ENCODE measurements at regions not wholly inside any gene's neighbourhood (a gene's known extent, or its start where the extent isn't known, plus 50 kb on each side); places are given as distances from the start of the nearest gene placed in this dataset.

DNA sequence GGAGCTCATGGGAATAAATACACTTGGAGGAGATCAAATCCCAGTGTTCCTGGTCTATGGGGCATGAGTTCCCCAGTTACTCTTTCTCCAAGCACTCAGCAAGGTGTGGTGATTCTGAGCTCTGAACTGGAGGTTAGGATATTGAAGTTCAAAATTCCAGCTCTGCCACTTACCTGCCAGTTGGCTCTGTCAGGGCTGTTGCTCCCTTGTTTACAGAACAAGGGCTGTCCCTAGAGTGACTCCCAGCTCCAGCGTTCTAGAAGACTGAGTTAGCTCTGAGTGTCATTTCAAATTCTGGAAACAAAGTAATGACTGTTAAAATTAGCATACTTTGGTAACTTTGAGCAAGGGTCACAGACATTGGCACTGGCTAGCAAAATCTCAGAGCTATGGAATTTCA, 69.7 kb upstream of the ZBED5 start:
- WGBS, 2 experiments (ENCODE audit: extremely low coverage in 1 of 2, insufficient coverage in 1 of 2, insufficient read length in 1 of 2, insufficient replicate concordance in 2 of 2, low coverage in 1 of 2, low lambda C conversion rate in 2 of 2, missing lambda C conversion rate in 1 of 2): 75% methylated on average over 1 of the region's 1 CpG; no CpG with 5 or more reads in 1 of the 2 experiments
- H3K4me2 ChIP-seq (ENCODE audit: insufficient read depth in 1 of 2, low read depth in 2 of 2, low read length in 2 of 2): no peak overlapping the region
- no peak overlapping the region for H3K14ac ChIP-seq (ENCODE audit: insufficient read length)
- no peak overlapping the region for H2BK20ac ChIP-seq (ENCODE audit: low read length)
- no peak overlapping the region for H2BK12ac ChIP-seq (ENCODE audit: low read depth, low read length)
- H3K27me3 ChIP-seq (replicated peaks in 1 of 4; ENCODE audit: control insufficient read depth in 3 of 4, extremely low read depth in 1 of 4, insufficient read depth in 3 of 4, low read length in 3 of 4): peaks cover 0 to 11% (median 10%) of the 10 kb centered on the region in 4 experiments; a peak in 5 of 7 replicates
- DNase-seq (ENCODE audit: low read depth in 1 of 2, low spot score in 2 of 2) (no peak), FAIRE-seq (no peak)
- no peak overlapping the region for H3K4me3 ChIP-seq (ENCODE audit: extremely low read depth in 1 of 4, insufficient read depth in 2 of 4, low read depth in 3 of 4, low read length in 4 of 4)
- 0 out of 2 replicates have a peak overlapping the region, but pooled peaks have one; percentile 18 for H2AFZ ChIP-seq (ENCODE audit: low read length)
- H3K56ac ChIP-seq (replicated peaks; ENCODE audit: insufficient read length, low read depth, low read length): no peak overlapping the region
- ChIA-PET CTCF (ENCODE audit: partially characterized antibody) (interaction anchor here (0.6 to 3.0 kb wide), 9 partner anchors 9 to 871 kb away, joined by 3 to 11 read pairs (median 5); partner anchors contain the start of gene EIF4G2), POLR2A (ENCODE audit: partially characterized antibody) (interaction anchor here (0.6 to 4.4 kb wide), 8 partner anchors 17 to 231 kb away, joined by 3 to 59 read pairs (median 4); partner anchors contain the start of genes EIF4G2 and ZBED5)
- H3K79me1 ChIP-seq (ENCODE audit: low read depth, low read length): no peaks in the 10 kb centered on the region
- H4K91ac ChIP-seq (replicated peaks; ENCODE audit: insufficient read length, low read length): no peak overlapping the region
- H3K9me3 ChIP-seq (ENCODE audit: insufficient read depth in 2 of 2, low read depth in 1 of 2, low read length in 1 of 2): no peaks in the 10 kb centered on the region; a peak in 1 of 4 replicates
- H3K18ac ChIP-seq (ENCODE audit: extremely low read depth, low read length): no peak overlapping the region
- peaks cover 0 to 10% (median 6%) of the 10 kb centered on the region in 4 experiments; a peak in 4 of 7 replicates for H3K4me1 ChIP-seq (replicated peaks in 1 of 4; ENCODE audit: control insufficient read depth in 3 of 4, insufficient read depth in 4 of 4, low read length in 3 of 4)
- H3K79me2 ChIP-seq (ENCODE audit: control insufficient read depth in 1 of 2, insufficient read depth in 2 of 2, low read length in 2 of 2): no peaks in the 10 kb centered on the region
- no peak overlapping the region for H4K8ac ChIP-seq (ENCODE audit: extremely low read depth, insufficient read depth, low read length)
- no peak overlapping the region for H3K4ac ChIP-seq (replicated peaks; ENCODE audit: insufficient read length, low read depth, low read length)
- no peak overlapping the region for H3K27ac ChIP-seq (ENCODE audit: low read depth, low read length)
- no peak overlapping the region for H3K9ac ChIP-seq (replicated peaks in 1 of 4; ENCODE audit: extremely low read depth in 1 of 4, low read depth in 3 of 4, low read length in 3 of 4)
- no peak for TF ChIP-seq RAD21 (IDR thresholded peaks at IDR 0.05 in 1 of 2, conservative IDR thresholded peaks at IDR 0.05 in 1 of 2; ENCODE audit: low read depth in 2 of 2, low read length in 2 of 2)
- no peak for TF ChIP-seq PHF8 (conservative IDR thresholded peaks at IDR 0.05; ENCODE audit: low read depth, low read length)
- no peak for TF ChIP-seq TBP (IDR thresholded peaks at IDR 0.05; ENCODE audit: low read depth, low read length)
- no peak for TF ChIP-seq FOSL1 (IDR thresholded peaks at IDR 0.05; ENCODE audit: insufficient read depth, low read depth, low read length)
- TF ChIP-seq TAF7 (optimal IDR thresholded peaks at IDR 0.05; ENCODE audit: borderline replicate concordance, low read depth, low read length): no peak
- no peak for TF ChIP-seq SP1 (IDR thresholded peaks at IDR 0.05; ENCODE audit: low read depth, low read length)
- TF ChIP-seq JUND (IDR thresholded peaks at IDR 0.05; ENCODE audit: low read length): no peak
- TF ChIP-seq ASH2L (IDR thresholded peaks at IDR 0.05; ENCODE audit: low read length): no peak
- no peak for TF ChIP-seq SIRT6 (IDR thresholded peaks at IDR 0.05; ENCODE audit: low read length)
- no peak for TF ChIP-seq SUZ12 (IDR thresholded peaks at IDR 0.05; ENCODE audit: low read length)
- TF ChIP-seq, protein P1, sequence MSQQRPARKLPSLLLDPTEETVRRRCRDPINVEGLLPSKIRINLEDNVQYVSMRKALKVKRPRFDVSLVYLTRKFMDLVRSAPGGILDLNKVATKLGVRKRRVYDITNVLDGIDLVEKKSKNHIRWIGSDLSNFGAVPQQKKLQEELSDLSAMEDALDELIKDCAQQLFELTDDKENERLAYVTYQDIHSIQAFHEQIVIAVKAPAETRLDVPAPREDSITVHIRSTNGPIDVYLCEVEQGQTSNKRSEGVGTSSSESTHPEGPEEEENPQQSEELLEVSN (IDR thresholded peaks at IDR 0.05): no peak
- no peak for TF ChIP-seq RBBP5 (IDR thresholded peaks at IDR 0.05; ENCODE audit: borderline replicate concordance, low read depth, low read length)
- TF ChIP-seq CTBP2 (IDR thresholded peaks at IDR 0.05; ENCODE audit: borderline replicate concordance, insufficient read depth, insufficient read length, low read length): no peak
- H4K20me1 ChIP-seq (replicated peaks in 1 of 2; ENCODE audit: control insufficient read depth in 1 of 2, insufficient read depth in 2 of 2, low read length in 2 of 2): no peaks in the 10 kb centered on the region
- H2BK15ac ChIP-seq (ENCODE audit: low read length): no peak overlapping the region
- H2BK120ac ChIP-seq (replicated peaks; ENCODE audit: low read depth, low read length): no peak overlapping the region
- no peak overlapping the region for H2AK5ac ChIP-seq (ENCODE audit: low read depth, low read length)
- H4K5ac ChIP-seq (ENCODE audit: insufficient read length, low read depth, low read length): no peak overlapping the region
- peaks cover 9% of the 10 kb centered on the region for H3K23me2 ChIP-seq (ENCODE audit: low read depth, low read length)
- H3K23ac ChIP-seq (ENCODE audit: insufficient read length): no peak overlapping the region
- no peak overlapping the region for H2BK5ac ChIP-seq (ENCODE audit: low read depth, low read length)
- H3K36me3 ChIP-seq (ENCODE audit: control insufficient read depth in 2 of 4, insufficient read depth in 4 of 4, low read length in 3 of 4): no peaks in the 10 kb centered on the region

Data from H1 (cell line).